ENCODE measurements at regions not wholly inside any gene's neighbourhood (a gene's known extent, or its start where the extent isn't known, plus 50 kb on each side); places are given as distances from the start of the nearest gene placed in this dataset.
A peak's percentile ranks its signal among the peaks of the same experiment; 100 is the strongest.

GRCh38 chr6:141490982-141491381 lies 641.7 kb upstream of the GJE1 start:
- TF ChIP-seq CTCF (IDR thresholded peaks at IDR 0.05; ENCODE audit: unreplicated experiment in 3 of 3) = no peak
- H3K4me1 Mint-ChIP-seq = no peaks in the 10 kb centered on the region
- no peaks in the 10 kb centered on the region for H3K36me3 Mint-ChIP-seq (ENCODE audit: low read depth)
- H3K27me3 Mint-ChIP-seq (ENCODE audit: low read depth) = no peaks in the 10 kb centered on the region
- no peak overlapping the region for H3K27ac Mint-ChIP-seq
- no peaks in the 10 kb centered on the region for H3K9me3 Mint-ChIP-seq
- no peak overlapping the region for H3K4me3 Mint-ChIP-seq

GRCh38 chr6:141488488-141488887 lies 644.2 kb upstream of the GJE1 start:
- Mint-ChIP-seq H3K27ac (no peak overlapping the region), H3K9me3 (no peaks in the 10 kb centered on the region), H3K4me3 (no peak overlapping the region), H3K36me3 (ENCODE audit: low read depth) (no peaks in the 10 kb centered on the region), H3K4me1 (peaks cover 5% of the 10 kb centered on the region), H3K27me3 (ENCODE audit: low read depth) (no peaks in the 10 kb centered on the region)
- no peak for TF ChIP-seq CTCF (IDR thresholded peaks at IDR 0.05; ENCODE audit: unreplicated experiment in 3 of 3)

GRCh38 chr6:141486942-141487341 lies 645.8 kb upstream of the GJE1 start:
- Mint-ChIP-seq H3K36me3 (ENCODE audit: low read depth) (no peaks in the 10 kb centered on the region), H3K9me3 (no peaks in the 10 kb centered on the region), H3K27me3 (ENCODE audit: low read depth) (no peaks in the 10 kb centered on the region), H3K4me3 (no peak overlapping the region), H3K27ac (no peak overlapping the region), H3K4me1 (peaks cover 13% of the 10 kb centered on the region)
- TF ChIP-seq CTCF (IDR thresholded peaks at IDR 0.05; ENCODE audit: unreplicated experiment in 3 of 3) = no peak

- H3K4me1 Mint-ChIP-seq = peaks cover 13% of the 10 kb centered on the region
- H3K27ac Mint-ChIP-seq = no peak overlapping the region
- H3K27me3 Mint-ChIP-seq (ENCODE audit: low read depth) = no peaks in the 10 kb centered on the region
- no peaks in the 10 kb centered on the region for H3K9me3 Mint-ChIP-seq
- H3K36me3 Mint-ChIP-seq (ENCODE audit: low read depth) = no peaks in the 10 kb centered on the region
- no peak overlapping the region for H3K4me3 Mint-ChIP-seq
- no peak for TF ChIP-seq CTCF (IDR thresholded peaks at IDR 0.05; ENCODE audit: unreplicated experiment in 3 of 3)
Observed at GRCh38 chr6:141484711-141485110, 648.0 kb upstream of the GJE1 start.

GRCh38 chr6:141483598-141484061 lies 649.1 kb upstream of the GJE1 start:
- Mint-ChIP-seq H3K4me1 (peaks cover 13% of the 10 kb centered on the region), H3K4me3 (peak overlapping the region in 1 of 3 experiments; percentile 29), H3K27ac (peak overlapping the region; percentile 21 to 74 (median 34)), H3K9me3 (no peaks in the 10 kb centered on the region), H3K27me3 (ENCODE audit: low read depth) (no peaks in the 10 kb centered on the region), H3K36me3 (ENCODE audit: low read depth) (no peaks in the 10 kb centered on the region)
- no peak for TF ChIP-seq CTCF (IDR thresholded peaks at IDR 0.05; ENCODE audit: unreplicated experiment in 3 of 3)

- H3K4me1 Mint-ChIP-seq = peaks cover 13% of the 10 kb centered on the region
- H3K4me3 Mint-ChIP-seq = peak overlapping the region in 1 of 3 experiments; percentile 8
- no peaks in the 10 kb centered on the region for H3K27me3 Mint-ChIP-seq (ENCODE audit: low read depth)
- H3K9me3 Mint-ChIP-seq = no peaks in the 10 kb centered on the region
- no peak for TF ChIP-seq CTCF (IDR thresholded peaks at IDR 0.05; ENCODE audit: unreplicated experiment in 3 of 3)
- peak overlapping the region in 1 of 3 experiments; percentile 74 for H3K27ac Mint-ChIP-seq
- no peaks in the 10 kb centered on the region for H3K36me3 Mint-ChIP-seq (ENCODE audit: low read depth)
Observed at GRCh38 chr6:141482796-141483597, 649.7 kb upstream of the GJE1 start.

Measured in nephron (organoid).